M059J (cell line): ENCODE measurements at regions not wholly inside any gene's neighbourhood (a gene's known extent, or its start where the extent isn't known, plus 50 kb on each side); places are given as distances from the start of the nearest gene placed in this dataset.
A peak's percentile ranks its signal among the peaks of the same experiment; 100 is the strongest.
"Not testable (repeated sequence)": the region's sequence is repeated elsewhere in the genome, so short reads cannot be mapped to it uniquely, and the experiment has no call there.

Experiments
- DNase-seq: peaks from one replicate; pipeline ENCODE4 v3.0.0-alpha.2; 2012; ENCODE audit warnings: low read depth

DNA sequence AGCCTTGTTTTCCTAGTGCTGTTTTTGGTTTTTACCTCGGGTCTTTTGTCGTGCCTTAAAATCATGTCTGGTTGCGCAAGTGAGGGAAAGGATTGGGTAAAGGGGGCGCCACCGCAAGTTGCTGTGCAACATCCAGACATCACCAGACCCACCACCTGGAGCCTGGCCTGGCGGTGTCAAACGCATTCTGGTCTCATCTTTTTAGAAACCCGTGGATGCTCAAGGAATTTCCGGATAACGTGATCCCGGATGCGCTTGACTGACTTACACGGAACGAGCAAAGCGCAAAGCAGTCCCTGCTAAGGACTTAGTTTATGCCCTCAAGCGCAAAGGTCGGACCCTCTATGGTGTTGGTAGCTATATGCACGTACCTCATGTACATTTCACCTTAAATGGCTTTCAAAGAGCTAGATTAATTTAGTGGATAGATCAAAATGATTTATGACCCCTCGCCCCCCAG, 105.2 kb downstream of the OR2B2 start:
- DNase-seq = peak; percentile 65

DNA sequence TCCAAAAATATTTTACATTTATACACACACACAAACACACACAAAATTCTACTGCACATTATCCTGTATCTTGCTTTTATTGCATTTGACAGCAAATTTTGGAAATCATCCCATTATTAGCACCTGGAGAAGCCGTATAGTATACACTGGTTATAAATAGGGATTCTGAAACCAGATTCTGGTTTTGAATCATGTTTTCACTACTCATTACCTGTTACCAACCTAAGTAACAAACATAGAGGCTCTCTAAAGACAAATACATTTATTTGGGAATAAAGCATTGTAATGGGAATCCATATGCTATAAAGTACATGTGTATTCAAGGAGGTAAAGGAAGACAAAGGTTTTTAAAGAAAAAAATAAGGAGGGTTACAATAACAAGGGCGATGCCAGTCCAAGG, 106.8 kb downstream of the OR2B2 start:
- no peak for DNase-seq

GRCh38 chr6:27804851-27805250, 107.3 kb downstream of the OR2B2 start:
- DNase-seq = no peak

DNA sequence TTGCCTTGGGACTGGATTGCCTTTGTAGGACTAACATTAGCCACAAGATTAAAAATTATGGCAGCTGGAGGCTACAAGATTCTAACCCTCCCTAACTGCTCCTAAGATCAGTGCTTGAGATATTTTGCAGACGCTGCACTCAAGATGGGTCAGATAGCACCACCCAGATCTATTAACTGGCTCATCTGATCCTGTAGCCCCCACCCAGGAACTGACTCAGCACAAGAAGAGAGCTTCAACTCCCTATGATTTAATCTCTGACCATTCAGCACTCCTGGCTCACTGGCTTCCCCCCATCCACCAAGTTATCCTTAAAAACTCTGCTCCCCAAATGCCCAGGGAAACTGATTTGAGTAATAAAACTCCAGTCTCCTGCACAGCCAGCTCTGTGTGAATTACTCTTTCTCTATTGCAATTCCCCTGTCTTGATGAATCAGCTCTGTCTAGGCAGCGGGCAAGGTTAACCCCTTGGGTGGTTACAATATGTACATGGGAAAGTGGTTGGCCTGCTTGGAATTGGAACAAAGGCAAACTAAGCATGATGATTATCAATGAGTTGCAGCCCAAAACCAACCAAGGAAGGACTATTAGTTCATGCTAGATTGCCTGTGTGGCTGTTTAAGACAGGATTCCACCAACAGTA, 111.3 kb downstream of the OR2B2 start:
- DNase-seq = peak; percentile 11

DNA sequence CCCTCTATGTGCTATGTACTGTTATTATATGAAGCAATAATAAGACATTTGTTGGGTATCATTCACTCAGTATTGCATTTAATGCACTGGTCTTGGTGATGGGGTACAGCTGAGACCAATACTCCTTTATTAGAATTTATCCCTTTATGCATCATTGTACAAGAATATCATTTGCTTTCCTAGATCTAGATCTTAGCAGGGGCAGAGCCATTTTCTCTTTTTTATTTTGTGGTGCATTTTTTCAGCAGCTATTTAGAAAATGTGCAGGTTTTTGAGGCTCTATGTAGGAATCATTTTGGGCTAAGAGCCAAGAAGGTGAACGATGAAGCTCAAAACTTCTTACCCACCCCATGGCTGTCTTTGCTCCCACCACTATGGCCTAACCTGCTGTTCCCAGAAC, 114.2 kb downstream of the OR2B2 start:
- no peak for DNase-seq

GRCh38 chr6:27796736-27797481, 115.3 kb downstream of the OR2B2 start:
- not testable (repeated sequence) for DNase-seq

GRCh38 chr6:27795697-27796494, 116.3 kb downstream of the OR2B2 start:
- peak; percentile 93 for DNase-seq

DNA sequence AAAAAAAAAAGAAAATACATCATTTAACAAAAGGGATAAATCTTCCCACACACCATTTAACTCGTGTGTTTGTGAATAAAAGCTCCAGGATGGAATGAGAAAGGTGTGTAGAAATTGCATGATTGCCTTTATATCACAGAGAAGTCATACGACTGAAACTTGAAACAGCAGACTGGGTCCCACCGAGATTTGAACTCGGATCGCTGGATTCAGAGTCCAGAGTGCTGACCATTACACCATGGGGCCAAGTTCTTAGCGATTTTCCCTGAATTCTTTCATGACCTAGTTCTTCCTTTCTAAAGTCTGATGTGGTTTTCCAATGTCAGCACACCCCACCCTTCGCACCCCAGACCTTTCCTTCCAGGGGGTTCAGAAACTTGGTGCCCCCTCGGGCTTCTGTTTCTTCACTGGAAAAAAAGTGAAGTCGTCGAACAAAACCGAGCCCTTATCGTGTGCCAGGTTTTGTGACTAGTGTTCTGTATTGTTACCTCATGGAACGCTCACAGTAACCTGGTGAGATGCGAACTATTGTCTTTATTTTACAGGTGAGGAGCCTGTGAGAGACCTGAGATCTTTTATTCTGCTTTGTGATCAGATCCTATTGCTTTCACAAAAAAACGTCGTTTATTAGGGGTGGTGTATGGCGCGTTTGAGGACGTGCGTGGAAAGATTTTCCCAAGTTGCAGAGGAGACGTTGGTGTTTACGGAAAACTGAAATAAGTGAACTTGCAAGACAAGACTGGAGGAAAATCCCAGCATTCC, 120.8 kb downstream of the OR2B2 start:
- DNase-seq = peak; percentile 82

GRCh38 chr6:27788376-27788775, 123.8 kb downstream of the OR2B2 start:
- DNase-seq = not testable (repeated sequence)

GRCh38 chr6:27786048-27786447, 126.1 kb downstream of the OR2B2 start:
- no peak for DNase-seq

DNA sequence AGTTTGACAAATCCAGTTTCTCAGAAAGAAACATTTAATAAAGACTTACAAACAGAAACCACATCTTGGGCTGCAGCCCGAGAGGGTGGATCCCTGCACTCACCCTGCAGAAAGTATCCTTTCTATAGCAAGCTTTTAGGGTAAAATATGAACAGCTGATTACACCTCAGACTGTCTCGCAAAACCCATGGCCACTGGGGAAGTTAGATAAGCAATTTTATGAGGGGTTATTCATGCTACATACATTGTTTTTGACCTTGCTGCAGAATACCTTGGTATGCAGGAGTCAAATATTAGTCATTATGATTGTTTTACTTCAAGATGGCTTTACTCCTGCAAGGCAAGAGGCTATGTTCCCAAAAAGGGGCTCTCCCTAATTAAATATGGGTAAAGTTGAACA, 126.9 kb downstream of the OR2B2 start:
- DNase-seq = peak; percentile 33

DNA sequence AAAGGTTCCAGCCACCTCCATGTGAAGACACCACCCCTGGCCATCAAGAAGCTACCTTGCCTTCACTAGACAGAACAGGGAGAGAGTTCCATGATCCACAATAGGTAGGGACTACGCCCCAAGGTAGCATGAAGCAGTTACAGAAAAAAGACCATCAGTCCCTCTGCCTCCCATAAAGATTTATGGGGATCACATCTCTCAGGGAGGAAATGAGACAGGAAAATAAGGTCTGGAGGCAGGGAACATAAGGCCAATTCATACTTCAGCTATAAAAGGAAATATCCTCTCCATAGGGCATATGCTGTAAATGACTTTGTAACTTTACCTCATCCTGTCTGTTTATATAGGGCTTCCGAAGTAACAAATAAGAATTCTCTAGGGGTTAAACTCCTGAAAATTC, 129.4 kb downstream of the OR2B2 start:
- no peak for DNase-seq

DNA sequence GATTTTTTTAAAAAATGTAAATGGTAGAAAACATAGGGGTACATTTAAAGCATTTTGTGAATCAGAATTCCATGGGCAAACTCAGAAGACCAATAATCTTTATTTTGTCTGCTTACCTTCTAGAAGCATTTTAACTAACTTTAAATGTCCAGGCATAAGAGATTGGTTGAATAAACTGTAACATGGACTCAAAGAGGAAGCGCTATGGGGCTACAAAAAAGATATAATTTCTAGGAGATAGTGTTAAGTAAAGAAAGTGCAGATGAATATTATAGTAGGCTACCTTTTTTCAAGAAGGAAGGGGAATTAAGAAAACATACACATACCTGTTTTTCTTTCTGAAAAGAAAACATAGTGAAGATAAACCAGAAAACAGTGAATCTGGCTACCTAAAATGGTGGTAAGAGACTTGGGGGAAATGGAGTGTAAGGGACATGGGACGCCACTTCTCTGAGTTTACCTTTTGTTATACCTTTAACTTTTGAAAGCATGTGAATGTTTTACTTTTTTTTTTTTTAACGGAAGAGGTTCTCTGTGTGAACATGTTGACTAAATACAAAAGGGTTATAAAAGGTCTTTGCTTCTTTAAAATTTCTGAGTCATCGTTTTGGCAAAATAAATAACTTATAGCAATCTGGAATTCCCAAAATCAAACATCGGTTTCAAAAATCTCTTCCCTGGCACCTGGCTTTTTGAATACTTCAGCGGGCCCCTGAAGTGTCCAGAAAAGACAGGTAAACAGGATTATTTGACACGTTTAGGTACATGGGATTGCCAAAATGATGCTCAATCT, 133.4 kb downstream of the OR2B2 start:
- no peak for DNase-seq

GRCh38 chr6:27777614-27778355, 134.4 kb downstream of the OR2B2 start:
- DNase-seq = no peak

DNA sequence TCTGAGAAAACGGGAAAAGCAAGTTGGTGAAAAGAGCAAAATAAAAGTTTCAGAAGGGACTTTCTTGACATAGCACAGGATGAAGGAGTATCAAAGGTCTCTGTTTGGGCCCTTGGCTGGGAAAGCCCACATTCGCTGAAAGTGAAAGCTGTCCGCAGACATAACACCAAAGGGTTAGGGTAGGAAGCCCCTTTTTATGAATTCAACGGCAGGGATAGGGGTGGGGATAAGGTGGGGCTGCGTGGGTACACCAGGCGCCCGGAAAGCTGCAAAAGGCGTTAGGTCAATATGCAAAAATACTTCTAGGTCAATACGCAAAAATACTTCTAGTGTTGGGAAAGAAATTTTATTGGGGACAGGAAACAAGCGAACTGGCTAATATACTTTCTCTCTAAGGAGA, 135.1 kb downstream of the OR2B2 start:
- DNase-seq = no peak

DNA sequence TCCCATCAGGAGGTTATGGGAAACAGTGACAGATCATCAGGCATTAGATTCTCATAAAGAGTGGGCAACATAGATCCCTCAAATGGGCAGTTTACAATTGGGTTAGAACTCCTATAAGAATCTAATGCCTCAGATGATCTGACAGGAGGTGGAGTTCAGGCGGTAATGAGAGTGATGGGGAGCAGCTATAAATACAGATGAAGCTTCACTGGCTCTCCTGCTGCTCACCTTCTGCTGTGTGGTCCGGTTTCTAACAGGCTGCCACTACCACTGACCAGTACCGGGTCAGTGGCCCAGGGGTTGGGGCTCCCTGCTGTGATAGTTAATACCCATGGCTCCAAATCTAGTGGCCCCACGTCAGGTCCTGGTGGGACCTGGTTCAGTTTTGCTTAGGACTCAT, 135.7 kb downstream of the OR2B2 start:
- no peak for DNase-seq

- DNase-seq = peak; percentile 54
Measured at GRCh38 chr6:27775796-27776184, 136.4 kb downstream of the OR2B2 start.

GRCh38 chr6:27775138-27775795, 136.9 kb downstream of the OR2B2 start:
- peak; percentile 68 for DNase-seq

DNA sequence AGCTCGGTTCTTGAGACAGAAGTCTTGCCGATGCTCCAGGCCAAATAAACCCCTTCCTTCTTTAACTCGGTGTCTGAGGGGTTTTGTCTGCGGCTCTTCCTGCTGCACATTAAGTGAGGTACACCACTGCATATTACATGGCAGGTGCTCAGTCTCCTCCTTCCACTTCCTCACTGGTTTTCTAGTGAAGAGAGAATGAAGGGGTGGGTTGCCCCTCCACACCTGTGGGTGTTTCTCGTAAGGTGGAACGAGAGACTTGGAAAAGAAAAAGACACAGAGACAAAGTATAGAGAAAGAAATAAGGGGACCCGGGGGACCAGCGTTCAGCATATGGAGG, 138.0 kb downstream of the OR2B2 start:
- not testable (repeated sequence) for DNase-seq
